NCI-H526 treated with DMSO at 0.1 percent for 48 hours (cell line): ENCODE measurements at regions not wholly inside any gene's neighbourhood (a gene's known extent, or its start where the extent isn't known, plus 50 kb on each side); places are given as distances from the start of the nearest gene placed in this dataset.
"Not testable (repeated sequence)": the region's sequence is repeated elsewhere in the genome, so short reads cannot be mapped to it uniquely, and the experiment has no call there.

Source experiments
- DNase-seq: peaks from one replicate; lab custom pipeline; 2025; lab: John Stamatoyannopoulos, UW

DNA sequence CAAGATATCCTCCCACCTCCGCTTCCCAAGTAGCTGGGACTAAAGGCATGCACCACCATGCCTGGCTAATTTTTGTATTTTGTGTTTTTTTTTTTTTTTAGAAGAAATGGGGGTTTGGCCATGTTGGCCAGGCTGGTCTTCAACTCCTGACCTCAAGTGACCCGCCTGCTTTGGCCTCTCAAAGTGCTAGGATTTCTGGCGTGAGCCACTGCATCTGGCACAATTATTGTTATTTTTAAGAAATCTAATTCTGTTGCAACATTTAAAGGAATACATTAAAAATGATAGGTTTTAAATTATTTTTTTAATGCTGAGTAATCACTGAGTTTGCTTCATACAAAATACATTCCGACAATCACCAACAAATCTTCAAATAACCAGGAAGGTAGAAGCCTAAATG lies 178.1 kb upstream of the SEMA3E start:
- DNase-seq, result no peak

DNA sequence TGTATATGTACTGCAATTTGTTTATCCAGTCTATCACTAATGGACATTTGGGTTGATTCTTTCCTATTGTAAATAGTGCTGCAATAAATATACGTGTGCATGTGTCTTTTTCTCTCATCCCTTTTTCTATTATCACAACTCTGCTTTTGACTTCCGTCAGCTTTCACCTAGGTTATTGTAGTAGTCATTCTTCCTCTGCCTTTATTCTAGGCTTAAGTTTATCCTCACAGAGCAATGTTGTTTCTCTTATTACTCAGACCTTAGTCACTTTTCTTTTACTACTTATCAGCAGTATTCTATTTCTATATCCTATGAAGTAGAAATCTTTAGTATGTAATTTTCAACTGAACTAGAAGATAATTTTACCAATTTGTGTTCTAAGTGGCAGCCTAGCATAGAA lies 175.3 kb upstream of the SEMA3E start:
- no peak for DNase-seq

DNA sequence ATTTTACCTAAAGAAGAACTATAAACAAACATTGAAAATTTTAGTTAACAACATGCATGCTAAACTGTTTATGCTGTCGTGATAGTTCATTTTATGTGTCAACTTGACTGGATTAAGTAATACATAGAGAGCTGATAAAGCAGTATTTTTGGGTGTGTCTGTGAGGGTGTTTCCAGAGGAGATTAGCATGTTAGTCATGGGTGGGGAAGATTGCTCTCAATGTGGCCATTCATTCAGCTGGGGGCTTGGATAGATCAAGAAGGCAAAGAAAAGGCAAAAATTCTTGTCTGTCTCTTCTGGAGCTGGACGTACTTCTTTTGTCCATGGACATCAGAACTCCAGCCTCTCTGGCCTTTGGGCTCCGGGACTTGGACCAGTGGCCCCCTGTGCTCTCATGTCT lies 172.9 kb upstream of the SEMA3E start:
- DNase-seq, result no peak

DNA sequence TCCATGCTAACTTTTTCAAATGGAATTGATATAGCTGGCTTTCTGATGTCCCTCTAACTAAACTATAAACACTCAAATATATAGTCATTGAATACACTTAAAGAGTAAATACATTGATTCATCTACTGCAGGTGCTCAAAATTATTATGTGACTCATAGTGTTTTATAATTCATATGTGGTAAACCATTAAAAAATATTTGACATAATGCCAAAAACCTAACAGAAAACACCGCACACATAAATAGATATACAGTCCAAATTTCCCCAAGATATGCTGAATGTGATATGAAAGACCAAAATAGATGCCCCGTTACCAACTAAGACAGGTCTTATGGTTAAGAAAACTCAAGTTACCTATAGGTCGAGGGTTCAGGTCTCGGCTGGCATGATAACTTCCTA lies 171.7 kb upstream of the SEMA3E start:
- DNase-seq, result no peak

DNA sequence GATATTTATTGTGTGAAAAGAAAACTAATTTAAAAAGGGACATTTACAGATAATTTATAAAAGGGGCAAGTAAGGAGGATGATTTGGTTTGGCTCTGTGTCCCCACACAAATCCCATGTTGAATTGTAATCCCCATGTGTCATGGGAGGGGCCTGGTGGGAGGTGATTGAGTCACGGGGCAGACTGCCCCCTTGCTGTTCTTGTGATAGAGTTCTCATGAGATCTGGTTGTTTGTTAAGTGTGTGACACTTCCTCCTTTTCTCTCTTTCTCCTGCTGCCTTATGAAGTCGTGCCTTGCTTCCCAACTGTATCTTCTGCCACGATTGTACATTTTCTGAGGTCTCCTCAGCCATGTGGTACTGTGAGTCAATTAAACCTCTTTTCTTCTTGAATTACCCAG lies 171.0 kb upstream of the SEMA3E start:
- no peak for DNase-seq

DNA sequence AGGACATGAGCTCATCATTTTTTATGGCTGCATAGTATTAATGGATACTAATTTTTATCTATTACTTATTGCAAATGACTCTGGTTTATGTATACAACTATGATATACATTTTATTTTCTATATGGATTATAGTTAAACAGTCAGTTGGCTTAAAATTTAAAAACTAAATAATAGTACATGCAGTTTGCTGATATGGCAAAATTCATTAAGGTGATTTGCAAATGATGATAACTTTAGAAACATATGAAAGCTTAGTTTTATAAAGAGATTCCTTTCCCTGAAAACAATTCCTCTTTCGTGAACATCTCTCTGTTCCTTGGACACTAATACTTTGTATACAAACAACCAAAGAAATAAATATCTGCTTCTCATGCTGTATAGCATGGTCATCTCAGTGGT lies 165.5 kb upstream of the SEMA3E start:
- no peak for DNase-seq

DNA sequence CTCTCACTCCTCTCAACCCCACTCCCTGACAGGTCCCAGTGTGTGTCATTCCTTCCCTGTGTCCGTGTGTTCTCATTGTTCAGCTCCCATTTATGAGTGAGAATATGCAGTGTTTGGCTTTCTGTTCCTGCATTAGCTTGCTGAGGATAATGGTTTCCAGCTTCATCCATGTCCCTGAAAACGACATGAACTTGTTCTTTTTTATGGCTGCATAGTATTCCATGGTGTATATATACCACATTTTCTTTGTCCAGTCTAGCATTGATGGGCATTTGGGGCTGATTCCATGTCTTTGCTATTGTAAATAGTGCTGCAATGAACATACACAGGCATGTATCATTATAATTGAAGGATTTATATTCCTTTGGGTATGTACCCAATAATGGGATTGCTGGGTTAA lies 163.6 kb upstream of the SEMA3E start:
- not testable (repeated sequence) for DNase-seq

DNA sequence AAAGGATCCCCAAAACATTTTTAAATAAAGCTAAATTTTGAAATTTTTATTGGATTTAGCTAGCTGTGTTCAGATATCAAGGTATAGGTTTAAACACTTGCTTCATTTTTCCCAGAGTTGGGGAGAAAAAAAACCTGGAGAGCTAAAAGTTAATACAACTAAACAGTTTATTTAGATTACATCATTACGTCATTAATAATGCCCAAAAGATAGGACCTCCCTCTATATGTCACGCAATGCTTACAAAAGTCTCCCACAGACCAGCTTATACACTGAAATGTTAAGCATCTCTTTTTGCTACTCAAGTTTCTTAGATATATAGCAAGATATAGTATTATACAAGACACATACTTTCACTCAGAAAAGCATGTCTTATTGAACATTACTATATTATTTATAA lies 160.0 kb upstream of the SEMA3E start:
- DNase-seq, result no peak

DNA sequence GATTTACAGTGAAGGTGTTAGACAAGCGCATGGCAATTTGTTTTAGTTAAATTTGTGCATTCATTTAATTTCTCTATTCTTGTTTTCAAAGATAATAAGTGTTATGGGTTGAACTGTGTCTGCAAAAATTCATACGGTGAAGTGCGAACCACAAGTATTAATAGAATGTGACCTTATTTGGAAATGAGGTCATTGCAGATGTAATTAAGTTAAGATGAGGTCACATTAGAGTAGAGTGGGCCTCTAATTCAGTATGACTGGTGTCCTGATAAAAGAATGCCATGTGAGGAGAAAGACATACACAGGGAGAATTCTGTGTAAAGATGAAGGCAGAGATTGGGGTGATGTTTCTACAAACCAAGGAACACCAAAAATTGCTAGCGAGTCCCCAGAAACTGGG lies 158.8 kb upstream of the SEMA3E start:
- DNase-seq, result no peak

DNA sequence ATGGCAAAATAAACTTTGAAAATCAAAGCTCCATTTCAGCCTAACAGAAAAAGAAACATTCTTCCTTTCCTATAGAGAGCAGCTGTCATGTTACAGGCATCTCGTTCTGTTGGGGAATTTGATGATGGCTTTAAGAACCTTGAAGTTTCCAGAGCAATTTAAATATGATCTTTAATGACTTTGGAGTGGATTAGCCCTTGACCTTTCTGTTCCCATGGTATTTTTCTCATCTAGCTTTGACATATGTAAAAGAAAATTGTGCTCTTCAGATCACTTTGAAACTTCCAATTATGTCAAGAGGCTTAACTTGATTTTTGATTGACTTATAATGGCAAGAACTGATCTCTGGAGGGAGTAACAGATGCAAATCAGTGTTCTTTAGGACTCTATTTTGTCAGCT lies 157.6 kb upstream of the SEMA3E start:
- no peak for DNase-seq

DNA sequence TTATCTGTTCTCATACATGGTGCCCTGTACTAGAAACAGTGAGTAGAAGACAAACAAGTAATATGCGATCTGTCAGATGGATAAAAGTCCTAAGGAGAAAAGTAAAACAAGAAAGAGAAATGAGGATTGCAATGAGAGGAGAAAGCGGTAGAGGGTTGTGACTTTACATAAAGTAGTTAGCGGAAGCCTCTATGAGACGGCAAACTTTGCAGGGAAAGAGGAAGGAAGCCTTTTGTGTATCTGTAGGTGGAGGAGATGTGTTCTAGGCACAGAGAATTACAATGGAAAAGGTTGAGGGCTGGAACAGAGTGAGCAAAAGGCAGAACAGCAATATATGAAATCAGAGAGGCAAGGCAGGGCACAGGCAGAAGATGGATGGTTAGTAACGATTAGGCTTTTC lies 150.4 kb upstream of the SEMA3E start:
- DNase-seq, result no peak

DNA sequence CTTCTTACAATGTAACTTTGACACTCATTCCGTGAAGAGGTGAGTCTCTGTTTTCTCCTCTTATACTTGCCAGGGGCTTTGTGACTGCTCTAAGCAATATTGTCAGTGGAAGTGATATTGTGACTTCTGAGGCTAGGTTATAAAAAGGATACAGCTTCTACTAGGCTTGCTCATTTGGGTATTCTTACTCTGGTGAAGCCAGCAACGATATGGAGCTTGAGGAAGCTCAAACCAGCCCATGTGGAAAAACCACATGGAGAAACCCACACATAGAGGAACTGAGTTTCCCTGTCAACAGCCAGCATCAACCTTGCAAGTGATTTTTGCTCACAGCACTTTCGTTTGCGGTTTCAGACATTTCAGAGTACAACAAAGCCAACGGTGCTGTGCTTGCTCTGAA lies 149.6 kb upstream of the SEMA3E start:
- no peak for DNase-seq

DNA sequence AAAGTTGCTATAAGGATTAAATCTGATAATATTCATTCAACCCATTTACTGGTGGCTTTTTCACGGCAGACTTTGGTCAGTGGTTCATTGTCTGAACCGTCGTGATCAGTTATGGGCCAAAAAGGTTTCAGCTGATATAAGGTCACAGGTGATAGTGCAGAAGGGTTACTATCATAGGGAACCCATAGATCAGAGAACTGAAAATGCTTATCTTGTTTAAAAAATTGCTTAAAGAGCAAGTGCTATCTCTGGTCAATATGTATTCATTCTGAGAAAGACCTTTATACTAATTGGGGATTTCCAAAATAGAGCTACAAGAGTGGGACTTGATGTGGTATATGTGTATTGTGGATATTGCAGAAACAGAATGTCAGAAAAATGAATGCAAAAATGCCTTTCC lies 147.8 kb upstream of the SEMA3E start:
- no peak for DNase-seq

DNA sequence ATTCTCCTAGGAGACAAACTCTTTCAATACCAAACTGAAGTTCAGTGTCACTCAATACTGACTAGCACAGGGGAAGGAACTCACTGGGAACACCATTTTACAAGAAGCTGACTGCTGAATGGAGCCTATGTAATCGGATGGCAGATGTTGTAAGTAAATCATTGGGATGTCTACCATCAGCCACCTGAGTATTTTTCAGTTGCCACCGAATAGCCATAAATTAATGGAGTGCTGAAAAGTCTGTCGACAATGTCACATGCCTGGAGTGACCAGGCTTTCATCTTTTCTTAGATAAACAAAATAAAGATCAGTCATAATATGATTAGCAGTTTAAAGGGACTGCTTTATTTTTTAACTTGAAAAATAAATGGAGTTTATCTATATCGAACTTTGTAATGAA lies 145.9 kb upstream of the SEMA3E start:
- DNase-seq, result no peak

DNA sequence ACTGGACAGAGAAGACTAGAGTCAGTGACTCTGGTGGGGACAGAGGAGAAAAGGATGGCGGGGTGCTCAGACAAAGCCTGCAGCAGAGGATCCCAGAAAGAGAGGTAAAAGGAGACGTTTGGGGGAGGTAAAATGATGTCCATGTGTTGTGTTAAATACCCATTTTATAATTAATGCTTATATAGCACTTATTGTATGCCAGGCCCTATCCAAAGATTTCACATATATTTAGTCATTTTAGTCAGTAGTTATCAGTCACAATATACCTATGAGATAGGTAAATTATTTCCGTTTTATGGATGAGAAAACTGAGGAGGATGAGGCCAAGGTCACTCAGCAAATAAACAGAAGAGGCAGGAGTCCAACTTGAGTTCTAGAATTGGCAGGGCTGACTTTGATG lies 144.6 kb upstream of the SEMA3E start:
- no peak for DNase-seq

DNA sequence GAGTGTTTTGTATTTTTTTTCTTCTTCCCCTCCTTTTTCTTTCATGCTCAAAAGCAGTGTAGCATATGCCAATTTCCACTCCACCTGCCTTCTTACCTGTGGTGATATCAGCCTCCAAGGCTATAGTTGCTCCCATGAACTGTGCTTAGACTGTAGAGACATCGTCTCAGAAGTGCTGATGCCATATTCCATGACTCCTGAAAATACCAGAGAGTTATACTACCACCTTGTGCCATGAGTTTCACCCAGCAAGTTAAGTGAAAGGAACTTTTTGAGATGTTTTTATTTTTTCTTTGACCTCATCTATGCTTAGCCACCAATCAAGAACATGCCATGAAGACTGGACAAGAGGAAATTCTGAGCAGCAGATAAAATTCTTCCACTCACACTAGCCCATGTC lies 142.8 kb upstream of the SEMA3E start:
- DNase-seq, result no peak

DNA sequence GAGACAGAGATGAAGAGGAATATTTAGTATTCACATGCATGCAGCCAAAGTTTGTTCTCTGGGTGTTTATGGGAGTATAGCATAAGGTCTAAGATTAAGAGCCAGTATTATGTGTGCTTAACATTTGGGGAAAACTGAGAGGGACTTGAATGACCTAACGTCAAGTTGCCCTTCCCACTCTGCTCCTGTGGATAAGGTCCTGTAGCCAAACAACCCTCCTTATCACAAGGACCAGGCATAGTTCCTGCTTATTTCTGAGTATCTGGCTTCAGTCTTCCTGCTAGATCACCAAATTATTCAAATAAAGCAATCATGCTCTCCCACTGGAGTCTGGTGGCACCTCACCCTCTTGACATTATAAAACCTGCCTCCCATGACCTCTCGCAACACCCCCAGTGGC lies 137.9 kb upstream of the SEMA3E start:
- no peak for DNase-seq

DNA sequence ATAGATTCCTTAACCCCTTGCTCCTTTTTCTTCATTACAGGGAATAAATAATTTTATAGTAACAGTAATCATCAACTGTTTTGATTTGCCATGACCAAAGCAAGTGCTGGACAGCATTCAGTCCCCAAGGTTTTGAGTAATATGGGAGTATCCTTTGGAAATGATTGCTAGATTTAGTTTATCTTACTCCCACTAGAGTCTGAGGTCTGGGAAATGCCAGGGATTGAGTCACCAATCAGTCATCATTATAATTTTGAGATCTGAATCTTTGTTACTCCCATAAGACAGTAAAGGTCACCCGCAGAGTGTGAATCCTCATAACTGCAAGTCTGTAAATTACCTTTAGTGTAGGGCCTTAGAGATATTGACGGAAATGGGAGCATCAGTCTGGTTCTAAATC lies 133.7 kb upstream of the SEMA3E start:
- no peak for DNase-seq

DNA sequence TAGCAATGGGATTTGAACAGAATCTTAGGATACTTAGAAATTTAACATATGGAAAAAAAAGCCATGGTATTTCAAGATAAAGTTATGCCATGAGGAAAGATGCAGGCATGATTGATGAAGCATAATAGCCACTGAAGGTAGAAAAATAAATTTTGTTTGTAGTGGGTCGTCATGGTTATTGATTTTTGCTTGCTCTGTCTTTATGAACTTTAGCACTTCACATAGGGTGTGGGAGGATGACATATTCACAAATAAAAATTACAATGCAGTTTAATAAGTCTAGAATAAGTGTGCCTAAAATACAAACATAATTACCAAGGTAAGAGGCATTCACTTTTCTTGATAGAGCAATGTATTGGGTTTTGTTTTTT lies 129.1 kb upstream of the SEMA3E start:
- DNase-seq, result no peak

DNA sequence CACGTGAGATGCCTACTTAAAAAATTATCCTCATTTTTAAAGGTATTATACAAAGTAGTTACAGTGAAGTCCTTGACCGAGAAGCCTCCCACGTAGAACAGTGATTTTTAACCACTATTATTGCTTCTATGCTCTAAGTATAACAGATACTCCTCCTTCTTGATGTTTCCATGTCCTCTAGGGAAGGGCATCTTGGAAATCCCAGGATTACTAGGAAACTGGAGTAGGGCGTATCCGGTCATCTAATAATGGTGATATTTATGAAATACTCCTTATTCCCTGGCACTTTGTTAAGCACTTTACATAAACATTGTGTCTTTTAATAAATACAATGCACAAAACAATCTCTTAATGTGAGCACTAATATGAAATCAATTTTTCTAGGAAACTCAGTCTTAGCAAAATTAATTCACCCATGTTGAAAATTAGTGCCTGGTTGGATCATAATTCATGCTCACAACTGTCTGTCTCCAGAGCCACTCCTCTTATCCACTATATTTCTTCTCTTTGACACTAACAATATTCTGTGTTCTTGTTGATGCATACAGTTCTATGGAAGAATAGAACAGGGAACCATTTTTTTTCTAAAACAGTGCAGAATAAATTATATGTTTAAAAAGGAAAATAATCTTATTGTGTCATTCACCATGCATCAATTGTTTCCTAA lies 128.6 kb upstream of the SEMA3E start:
- DNase-seq, result no peak

DNA sequence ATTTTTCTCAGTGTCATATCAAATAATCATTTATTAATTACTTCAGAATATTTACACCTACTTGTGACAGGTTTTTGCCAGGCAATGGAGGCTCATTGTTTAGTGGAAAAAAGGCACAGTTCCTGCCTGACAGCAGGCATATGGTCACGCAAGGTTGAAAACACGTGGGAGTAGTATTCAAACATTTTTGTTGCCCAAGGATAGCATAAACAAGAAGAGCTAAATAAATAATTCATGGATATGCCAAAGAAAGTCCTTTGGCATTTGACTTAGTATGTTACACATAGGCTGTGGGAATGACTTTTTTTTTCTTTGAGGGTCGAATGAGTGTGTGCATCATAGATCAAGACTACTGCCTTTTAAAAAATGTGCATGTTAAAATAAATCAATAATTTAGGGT lies 120.5 kb upstream of the SEMA3E start:
- DNase-seq, result no peak

DNA sequence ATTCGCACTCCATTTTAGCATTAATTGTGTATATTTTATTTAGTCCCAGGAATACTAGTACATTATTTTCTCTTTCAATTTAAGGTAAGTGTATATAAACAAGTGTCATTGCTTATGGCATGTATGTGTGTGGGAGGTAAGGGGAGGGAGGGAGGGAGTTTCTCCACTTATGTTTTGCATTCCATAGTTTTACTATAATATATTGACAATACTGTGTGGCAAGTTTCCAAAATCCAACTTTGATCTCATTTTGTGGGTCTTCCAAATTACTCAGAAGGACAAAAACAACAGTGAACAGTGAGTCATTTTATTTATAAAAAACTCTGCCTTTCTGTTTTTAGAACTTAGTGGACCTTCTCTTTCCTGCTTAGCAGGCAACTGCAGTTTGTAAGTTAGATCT lies 102.3 kb upstream of the SEMA3E start:
- no peak for DNase-seq

DNA sequence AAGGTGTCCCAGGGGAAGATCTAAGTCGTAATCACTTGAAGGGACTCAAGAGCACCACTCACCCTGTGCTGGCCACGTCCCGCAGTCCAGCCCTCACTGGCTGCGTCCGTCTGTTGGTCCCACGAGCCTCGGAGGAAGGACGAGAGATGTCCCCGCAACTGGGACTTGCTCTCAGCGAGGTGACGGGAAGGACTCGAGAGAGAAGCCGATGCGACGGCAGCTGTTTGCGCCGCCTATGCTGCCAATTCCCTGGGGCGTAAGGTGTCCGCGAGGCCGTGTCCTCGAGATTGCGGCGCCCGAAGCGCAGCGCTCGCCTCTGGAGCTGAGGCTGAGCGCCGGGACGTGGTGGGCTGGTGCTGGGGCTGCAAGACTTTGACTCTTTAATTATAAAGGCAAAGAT lies 100.6 kb upstream of the SEMA3E start:
- no peak for DNase-seq

DNA sequence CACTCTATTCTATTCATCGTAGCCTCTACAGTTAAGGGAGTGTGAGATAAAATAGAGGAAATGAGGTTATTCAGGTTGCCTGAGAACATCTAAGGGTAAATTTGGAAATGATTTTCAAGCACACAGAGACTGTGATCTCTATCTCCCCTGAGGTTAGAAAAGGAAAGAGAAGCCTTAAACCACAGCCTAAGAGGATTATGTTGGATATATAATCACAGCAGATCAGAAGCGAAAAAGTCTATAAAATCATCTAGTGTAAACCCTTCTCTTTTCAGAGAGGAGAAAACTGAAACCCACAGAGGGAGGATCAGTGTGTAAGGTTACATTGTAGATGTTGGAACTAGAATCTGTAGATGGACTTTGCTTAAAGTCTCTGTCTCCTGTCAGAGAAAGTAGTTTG lies 90.6 kb upstream of the SEMA3E start:
- DNase-seq, result no peak

DNA sequence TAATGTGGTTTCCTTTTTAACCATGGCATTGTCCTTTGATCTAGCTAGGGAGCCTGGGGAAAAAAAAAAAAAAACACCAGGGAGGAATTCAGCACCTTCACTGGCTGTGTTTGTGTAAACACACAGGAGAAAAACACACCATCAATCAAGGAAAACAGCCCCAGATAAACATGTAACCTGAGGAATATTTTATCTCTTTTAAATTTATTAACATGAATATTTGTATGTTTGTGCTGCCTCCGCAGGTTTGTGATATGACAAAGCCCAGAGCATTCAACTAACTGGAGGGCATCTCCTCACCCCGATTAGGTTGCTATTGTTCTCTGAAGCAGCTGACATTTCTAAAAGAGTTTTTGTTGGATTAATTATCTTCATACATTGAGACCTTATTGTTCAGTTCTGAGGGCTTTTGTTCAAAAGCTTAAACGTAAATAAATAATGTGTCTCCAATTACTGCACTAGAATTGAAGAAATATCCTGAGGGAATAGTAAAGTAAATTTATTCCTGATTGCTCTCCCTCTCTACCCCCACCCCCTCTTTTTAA lies 89.4 kb upstream of the SEMA3E start:
- DNase-seq, result no peak
